ENCODE measurements at regions not wholly inside any gene's neighbourhood (a gene's known extent, or its start where the extent isn't known, plus 50 kb on each side); places are given as distances from the start of the nearest gene placed in this dataset.
A peak's percentile ranks its signal among the peaks of the same experiment; 100 is the strongest.

DNA sequence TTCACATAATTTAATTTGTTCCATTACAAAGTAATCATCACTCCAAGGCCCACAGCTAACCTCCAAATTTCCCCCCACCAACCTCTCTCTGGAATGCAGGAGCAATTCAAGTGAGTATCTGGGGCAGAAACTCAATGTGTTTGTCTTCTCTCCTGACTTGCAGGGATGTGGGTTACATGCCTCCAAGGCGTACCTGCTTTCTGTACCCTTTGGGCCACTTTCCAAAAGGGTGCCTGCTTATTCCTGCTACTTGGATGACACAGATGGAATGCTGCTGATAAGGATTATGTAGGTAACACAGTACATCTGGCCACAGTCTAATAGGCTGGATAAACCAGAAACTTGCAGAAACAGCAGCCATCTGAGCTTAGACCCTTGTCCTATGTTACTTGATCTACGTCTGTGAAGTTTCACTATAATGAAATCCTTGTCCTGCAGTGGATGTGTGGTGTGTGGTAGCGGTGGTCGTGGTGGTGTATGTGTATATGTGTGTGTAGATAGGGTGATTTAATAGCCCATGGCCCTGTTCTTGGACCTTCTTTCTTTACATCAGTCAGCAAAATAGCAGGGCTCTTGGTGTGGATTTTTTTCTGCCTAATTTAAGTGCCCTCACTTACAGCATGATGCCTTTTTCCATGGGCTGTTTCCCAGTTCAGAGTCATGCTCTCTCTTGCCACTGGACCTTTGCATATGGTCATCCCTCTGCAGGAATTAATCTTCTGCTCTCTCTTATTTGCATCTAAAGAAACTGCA lies 175.9 kb downstream of the ZDHHC21 start:
- peak in 1 of 2 experiments; percentile 97 for DNase-seq

DNA sequence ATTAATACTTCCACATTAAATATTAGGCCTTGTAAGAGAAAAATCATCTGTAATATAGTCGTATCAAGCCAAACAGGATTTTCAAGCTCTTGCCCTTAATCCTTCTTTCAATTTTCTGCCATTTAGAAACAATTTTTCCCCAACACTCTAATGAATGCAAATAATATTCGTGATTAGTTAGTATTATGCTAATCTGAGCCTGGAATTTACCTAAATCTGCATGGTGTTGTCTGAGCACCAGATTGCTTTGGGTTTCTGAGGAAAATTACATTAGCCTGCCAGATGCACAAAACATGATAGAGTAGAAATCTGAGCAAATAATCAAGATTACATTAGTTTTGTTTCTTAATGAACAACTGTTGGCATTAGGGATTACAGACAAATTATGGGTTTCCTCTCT lies 176.6 kb downstream of the ZDHHC21 start:
- peak in 1 of 2 experiments; percentile 97 for DNase-seq

- peak; percentile 100 for DNase-seq
Observed at GRCh38 chr9:14515571-14516198, 177.5 kb downstream of the ZDHHC21 start.

GRCh38 chr9:14515049-14515448 lies 178.2 kb downstream of the ZDHHC21 start:
- no peak for DNase-seq

- DNase-seq: no peak
Observed at GRCh38 chr9:14512942-14513341, 180.3 kb downstream of the ZDHHC21 start.

GRCh38 chr9:14511452-14511851 lies 181.8 kb downstream of the ZDHHC21 start:
- DNase-seq: peak; percentile 98 to 99

DNA sequence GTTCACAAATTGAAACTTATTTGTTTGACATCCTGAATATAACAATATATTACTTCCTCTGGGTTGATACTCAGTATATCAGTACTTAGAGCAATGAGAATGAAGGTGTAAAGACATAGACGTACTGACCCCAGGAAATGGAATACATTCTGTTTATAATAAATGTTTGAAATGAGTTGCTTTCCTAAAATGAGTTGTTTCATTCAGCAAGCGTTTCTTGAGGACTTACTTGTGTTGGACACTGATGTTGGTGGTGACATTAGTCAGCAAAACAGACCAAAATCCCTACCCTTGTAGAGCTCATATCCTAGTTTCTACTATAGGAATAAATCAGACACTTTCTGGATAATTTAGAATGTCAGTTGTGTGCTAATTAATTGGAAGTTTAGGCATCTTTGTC lies 184.3 kb downstream of the ZDHHC21 start:
- DNase-seq: peak in 1 of 2 experiments; percentile 92

- no peak for DNase-seq
Observed at GRCh38 chr9:14501366-14501765, 187.4 kb upstream of the NFIB start.

- DNase-seq: no peak
Observed at GRCh38 chr9:14500705-14501104, 186.8 kb upstream of the NFIB start.

GRCh38 chr9:14499976-14500375 lies 186.0 kb upstream of the NFIB start:
- no peak for DNase-seq

GRCh38 chr9:14498824-14499223 lies 184.9 kb upstream of the NFIB start:
- DNase-seq: no peak

DNA sequence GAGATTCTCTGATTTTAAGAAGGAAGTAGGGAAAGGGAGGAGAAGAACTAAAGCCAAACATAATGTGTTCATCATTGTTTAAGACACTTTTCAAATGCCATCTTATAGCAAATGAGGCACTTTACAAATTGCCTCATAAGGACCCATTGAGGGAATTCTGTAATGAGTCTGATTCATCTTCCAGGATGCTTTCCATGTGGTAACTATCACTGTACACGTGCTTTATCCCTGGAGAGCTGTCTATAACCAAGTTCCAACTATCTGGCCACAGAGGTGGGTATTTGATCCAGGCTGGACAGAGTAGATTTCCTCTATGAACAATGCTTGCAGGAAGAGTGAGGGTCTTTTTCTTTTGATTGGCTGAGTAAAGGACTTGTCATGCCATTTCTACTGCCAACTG lies 183.5 kb upstream of the NFIB start:
- DNase-seq: no peak

GRCh38 chr9:14488421-14489190 lies 174.7 kb upstream of the NFIB start:
- no peak for DNase-seq

- no peak for DNase-seq
Observed at GRCh38 chr9:14487547-14488185, 173.7 kb upstream of the NFIB start.

DNA sequence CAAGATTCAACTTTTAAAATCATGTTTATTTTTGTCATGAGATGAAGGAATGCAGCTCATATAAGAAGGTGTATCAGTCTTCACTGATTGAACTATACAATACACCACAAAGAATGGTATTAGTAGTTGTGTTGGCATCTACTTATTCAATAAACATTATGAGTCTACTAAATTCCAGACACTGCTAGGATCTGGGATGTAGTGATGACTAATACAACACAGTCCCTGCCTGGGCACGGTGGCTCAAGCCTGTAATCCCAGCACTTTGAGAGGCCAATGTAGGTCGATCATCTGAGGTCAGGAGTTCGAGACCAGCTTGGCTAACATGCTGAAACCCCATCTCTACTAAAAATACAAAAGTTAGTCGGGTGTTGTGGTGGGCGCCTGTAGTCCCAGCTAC lies 171.4 kb upstream of the NFIB start:
- no peak for DNase-seq

- peak; percentile 97 to 100 for DNase-seq
Observed at GRCh38 chr9:14482856-14483255, 168.9 kb upstream of the NFIB start.

- DNase-seq: peak; percentile 100
Observed at GRCh38 chr9:14480526-14480925, 166.6 kb upstream of the NFIB start.

GRCh38 chr9:14479163-14479560 lies 165.2 kb upstream of the NFIB start:
- peak; percentile 98 to 100 for DNase-seq

DNA sequence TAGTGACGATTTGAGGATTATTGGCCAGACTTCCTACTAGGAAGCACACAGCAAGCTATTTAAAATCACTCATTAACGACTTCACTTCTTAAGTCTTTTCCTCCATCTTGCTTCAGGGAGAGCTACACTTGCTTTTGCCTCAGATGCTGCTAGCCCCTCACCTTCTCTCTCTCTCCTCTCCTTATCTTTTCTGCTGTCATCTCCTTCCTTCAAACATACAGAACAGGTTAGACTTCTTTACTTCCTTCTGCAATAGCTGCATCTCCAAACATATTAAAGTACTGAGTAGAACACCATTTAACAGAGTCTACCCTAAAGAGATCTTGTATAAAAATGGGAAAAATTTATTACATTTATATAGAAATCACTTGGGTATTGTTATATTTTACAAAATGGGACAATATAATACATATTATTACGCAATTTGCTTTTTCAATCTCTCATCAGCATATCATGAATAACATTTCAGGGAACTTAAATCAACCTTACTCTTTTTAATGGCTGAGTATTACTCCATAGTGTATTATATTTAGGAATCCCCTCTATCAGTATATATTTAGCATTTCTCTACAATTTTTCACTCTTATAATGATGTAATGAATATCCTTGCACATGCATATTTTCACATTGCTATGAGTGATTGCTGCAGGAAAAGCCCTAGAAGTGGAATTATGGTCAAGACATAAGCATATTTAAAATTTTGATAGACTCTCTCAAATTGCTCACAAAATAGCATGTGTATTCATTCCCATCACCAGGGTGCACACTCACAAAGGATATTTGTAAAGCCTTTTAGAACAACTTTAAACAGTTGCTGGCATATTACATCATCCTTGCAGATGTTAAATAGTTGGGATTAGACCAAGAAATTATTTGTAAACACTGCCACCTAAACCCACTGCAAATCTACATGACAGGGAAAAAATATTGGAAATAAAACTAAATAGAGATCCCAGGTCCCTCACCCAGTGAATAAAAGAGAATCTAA lies 164.5 kb upstream of the NFIB start:
- DNase-seq: peak; percentile 99 to 100

DNA sequence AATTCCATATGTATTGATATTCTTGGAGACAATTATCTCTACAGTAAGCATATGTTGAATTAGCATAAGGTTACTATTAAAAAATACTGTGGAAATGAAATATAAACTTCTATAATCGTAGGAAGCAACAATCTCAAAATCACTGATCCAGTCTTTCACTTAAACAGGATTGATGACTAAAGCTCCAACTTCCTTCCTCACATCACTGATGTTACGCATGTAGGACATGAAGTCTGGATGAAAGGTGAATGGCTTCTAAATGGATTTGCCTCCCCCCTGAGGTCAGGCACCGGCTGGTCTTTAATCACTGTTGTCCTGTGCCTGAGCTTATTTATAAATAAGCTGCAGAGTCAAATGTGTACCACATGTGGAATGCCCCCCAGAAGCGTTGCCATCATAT lies 157.1 kb upstream of the NFIB start:
- DNase-seq: no peak

DNA sequence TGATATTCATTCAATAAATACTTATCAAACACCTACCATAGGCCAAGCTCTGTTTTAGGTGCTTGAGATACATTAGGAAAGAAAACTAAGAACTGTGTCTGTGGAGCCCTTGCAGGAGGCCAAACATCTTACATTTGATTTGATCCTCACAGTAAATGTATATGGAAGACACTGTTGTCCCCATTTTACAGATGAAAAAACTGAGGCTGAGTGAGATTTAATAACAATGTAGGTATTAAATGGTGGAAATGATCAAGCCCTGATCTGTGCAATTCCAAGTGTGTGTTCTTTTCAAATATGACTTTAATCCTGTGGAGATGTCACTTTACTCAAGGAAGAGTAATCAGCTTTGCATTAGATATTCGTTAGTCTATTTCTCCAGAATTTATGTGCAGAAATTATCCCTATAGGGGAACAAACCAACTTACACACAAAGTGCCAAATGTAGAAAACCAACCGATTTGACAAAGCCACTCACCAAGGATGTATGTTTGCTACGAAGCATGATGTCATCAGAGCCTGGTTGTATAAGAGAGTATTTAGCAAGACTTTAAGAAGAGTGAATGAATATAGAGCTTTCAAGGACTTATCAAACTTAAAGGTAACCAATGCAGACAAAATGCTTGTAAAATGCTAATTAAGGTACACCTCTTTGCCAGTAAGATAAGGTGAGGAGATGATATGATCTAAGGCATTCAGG lies 153.9 kb upstream of the NFIB start:
- peak in 1 of 2 experiments; percentile 92 for DNase-seq
